K562 (cell line): ENCODE measurements at regions not wholly inside any gene's neighbourhood (a gene's known extent, or its start where the extent isn't known, plus 50 kb on each side); places are given as distances from the start of the nearest gene placed in this dataset.

Experiments used
- ATAC-seq: fragments of 200-7000 bp; cut with Tn5 transposase; 3 replicates; pipeline ENCODE4 v1.9.1; 2020; ENCODE audit warnings: moderate library complexity
- BruUV-seq: library from RNA; stranded (reverse); fragments of 400-500 nt; replicated peaks from 2 replicates; lab custom pipeline; 2021; lab: Mats Ljungman, UMichigan
- CTCF ChIA-PET: fragments of 300-600 bp; formaldehyde crosslinking; extraction: SDS; loops from one replicate; lab custom pipeline; 2021; ENCODE audit warnings: low intra/inter-chr PET ratio; lab: Yijun Ruan, JAX
- POLR2A ChIA-PET: fragments of 300-600, 350-650 bp; sonication (Branson Sonifier 250); formaldehyde crosslinking; extraction: SDS; loops from one replicate; lab custom pipeline; 2021; ENCODE audit warnings: antibody characterized with exemption, inconsistent platforms; lab: Yijun Ruan, JAX
- DNase-seq, 4 experiments: peaks; one replicate each; pipeline versions ENCODE4 v3.0.0 to v3.0.0-alpha.2; 2011 to 2018; ENCODE audit warnings: low spot score in 3 of 4, mixed read lengths in 3 of 4; ENCODE audit errors: extremely low read depth in 1 of 4
- FAIRE-seq: peaks from 2 replicates; lab custom pipeline; 2011; peaks lifted over from hg19 to GRCh38; lab: Jason Lieb, UNC
- H2AFZ ChIP-seq: 2 replicates; pipeline ENCODE4 v1.6.0; 2011; ENCODE audit warnings: low read depth, low read length, control low read depth, inconsistent platforms
- H3K27ac ChIP-seq: fragments of 200-600 bp; 3 replicates; pipeline ENCODE4 v1.8.0; 2011; ENCODE audit warnings: low read depth, mild to moderate bottlenecking, control low read depth, inconsistent platforms, low read length, moderate library complexity, mixed read lengths; ENCODE audit errors: extremely low read depth
- H3K27me3 ChIP-seq, 2 experiments: fragments of 300-600 bp in 1 of 2; 2 replicates in 1 of 2; 3 replicates in 1 of 2; pipeline versions ENCODE4 v1.6.0 to v1.8.0; 2011; ENCODE audit warnings: inconsistent platforms in 2 of 2, low read length in 2 of 2, mild to moderate bottlenecking in 1 of 2, mixed read lengths in 1 of 2, moderate library complexity in 1 of 2; ENCODE audit not compliant: control insufficient read depth in 2 of 2, insufficient read depth in 2 of 2
- H3K36me3 ChIP-seq: fragments of 300-600 bp; 3 replicates; pipeline ENCODE4 v1.8.0; 2011; ENCODE audit warnings: mild to moderate bottlenecking, low read length, inconsistent platforms; ENCODE audit not compliant: control insufficient read depth, insufficient read depth
- H3K4me1 ChIP-seq, 2 experiments: fragments of 200-600 bp in 1 of 2; replicated peaks in 1 of 2; 2 replicates in 1 of 2; 3 replicates in 1 of 2; pipeline versions ENCODE4 v1.5.1 to v1.8.0; 2011; ENCODE audit warnings: inconsistent platforms in 2 of 2, low read length in 2 of 2, mild to moderate bottlenecking in 1 of 2, mixed read lengths in 1 of 2, moderate library complexity in 1 of 2; ENCODE audit not compliant: control insufficient read depth in 2 of 2, insufficient read depth in 2 of 2
- H3K4me2 ChIP-seq: 2 replicates; pipeline ENCODE4 v1.6.1; 2011; ENCODE audit warnings: low read length, control low read depth, inconsistent platforms, mixed read lengths; ENCODE audit not compliant: insufficient read depth
- H3K4me3 ChIP-seq: fragments of 200-600 bp; sonication (generic), shearing (Covaris generic); 2 replicates; pipeline ENCODE4 v1.5.1; 2016; ENCODE audit warnings: control low read depth, inconsistent platforms
- H3K79me2 ChIP-seq: fragments of 200-600 bp; 3 replicates; pipeline ENCODE4 v1.8.0; 2011; ENCODE audit warnings: low read length, inconsistent platforms; ENCODE audit not compliant: control insufficient read depth, insufficient read depth
- H3K9ac ChIP-seq, 2 experiments: 2 replicates each; pipeline versions ENCODE4 v1.6.0 to v1.6.1; 2011; ENCODE audit warnings: low read depth in 2 of 2, low read length in 2 of 2, control low read depth in 1 of 2, inconsistent platforms in 1 of 2, mild to moderate bottlenecking in 1 of 2, mixed read lengths in 1 of 2; ENCODE audit not compliant: insufficient read depth in 1 of 2
- H3K9me1 ChIP-seq: one replicate; pipeline ENCODE4 v1.6.0; 2011; ENCODE audit warnings: inconsistent platforms, mild to moderate bottlenecking, low read length, moderate library complexity; ENCODE audit not compliant: control insufficient read depth, insufficient read depth
- H3K9me3 ChIP-seq: replicated peaks from 2 replicates; pipeline ENCODE4 v1.5.1; 2011; ENCODE audit warnings: low read depth, low read length, inconsistent platforms; ENCODE audit not compliant: control insufficient read depth, insufficient read depth
- H4K20me1 ChIP-seq: replicated peaks from 2 replicates; pipeline ENCODE4 v1.6.1; 2011; ENCODE audit warnings: low read length, inconsistent platforms, mixed read lengths; ENCODE audit not compliant: control insufficient read depth, insufficient read depth
- ARID2 ChIP-seq: fragments of 450-650 bp; IDR thresholded peaks from 2 replicates; pipeline ENCODE4 v1.6.1; 2017; ENCODE audit warnings: antibody characterized with exemption, mild to moderate bottlenecking
- ASH1L ChIP-seq: fragments of 450-650 bp; IDR thresholded peaks from 2 replicates; pipeline ENCODE4 v1.6.1; 2018; ENCODE audit warnings: borderline replicate concordance, mild to moderate bottlenecking, low read depth; ENCODE audit not compliant: partially characterized antibody
- ATF2 ChIP-seq: sonication (generic); formaldehyde crosslinking; IDR thresholded peaks from 2 replicates; pipeline ENCODE4 v1.8.1; 2022; ENCODE audit warnings: missing genetic modification reagents
- CBFB ChIP-seq: sonication (generic); formaldehyde crosslinking; IDR thresholded peaks from 2 replicates; pipeline ENCODE4 v1.4.0; 2020; ENCODE audit warnings: mild to moderate bottlenecking, missing genetic modification reagents
- FOXA1 ChIP-seq: fragments of 450-650 bp; IDR thresholded peaks from 2 replicates; pipeline ENCODE4 v1.6.1; 2016; ENCODE audit warnings: mild to moderate bottlenecking, borderline replicate concordance
- IRF2 ChIP-seq: sonication (generic); formaldehyde crosslinking; IDR thresholded peaks from 2 replicates; pipeline ENCODE4 v1.8.1; 2022; ENCODE audit warnings: mild to moderate bottlenecking, missing genetic modification reagents
- LEF1 ChIP-seq: fragments of 450-650 bp; IDR thresholded peaks from 2 replicates; pipeline ENCODE4 v1.6.1; 2016; ENCODE audit warnings: mild to moderate bottlenecking
- NCOA4 ChIP-seq: fragments of 450-650 bp; IDR thresholded peaks from 2 replicates; pipeline ENCODE4 v1.6.1; 2018; ENCODE audit warnings: mild to moderate bottlenecking; ENCODE audit not compliant: partially characterized antibody
- NFIC ChIP-seq: fragments of 450-650 bp; IDR thresholded peaks from 2 replicates; pipeline ENCODE4 v1.6.1; 2017; ENCODE audit warnings: mild to moderate bottlenecking, inconsistent platforms
- RBBP5 ChIP-seq: fragments of 200-600 bp; sonication (generic); IDR thresholded peaks from 2 replicates; pipeline ENCODE4 v1.6.1; 2012; ENCODE audit warnings: borderline replicate concordance, mild to moderate bottlenecking, low read length, control low read depth, inconsistent platforms; ENCODE audit not compliant: insufficient read depth, poor library complexity, severe bottlenecking
- RFX7 ChIP-seq: fragments of 250-450 bp; sonication (Bioruptor Pico); IDR thresholded peaks from 2 replicates; pipeline ENCODE4 v1.5.1; 2021; ENCODE audit warnings: mild to moderate bottlenecking
- SETDB1 ChIP-seq: IDR thresholded peaks from one replicate; pipeline ENCODE4 v1.6.1; 2012; ENCODE audit warnings: low read length, control low read depth, inconsistent platforms
- SMAD4 ChIP-seq: fragments of 250-450 bp; sonication (Bioruptor Pico); conservative IDR thresholded peaks from 2 replicates; pipeline ENCODE4 v1.8.0; 2021; ENCODE audit warnings: inconsistent platforms, mild to moderate bottlenecking, moderate library complexity
- SREBF1 ChIP-seq: fragments of 150-350 bp; IDR thresholded peaks from 2 replicates; pipeline ENCODE4 v1.6.1; 2014; ENCODE audit warnings: antibody characterized with exemption, low read depth, low read length, borderline replicate concordance
- XRCC4 ChIP-seq: IDR thresholded peaks from one replicate; pipeline ENCODE4 v1.6.1; 2011; ENCODE audit not compliant: insufficient read depth, insufficient read length; ENCODE audit errors: extremely low read depth
- YBX1 ChIP-seq: fragments of 450-650 bp; IDR thresholded peaks from 2 replicates; pipeline ENCODE4 v1.7.1; 2016; ENCODE audit warnings: mild to moderate bottlenecking
- ZBTB1 ChIP-seq: sonication (generic); formaldehyde crosslinking; IDR thresholded peaks from 2 replicates; pipeline ENCODE4 v1.8.1; 2023; ENCODE audit warnings: missing genetic modification reagents, low read depth, mild to moderate bottlenecking, borderline replicate concordance
- ZNF12 ChIP-seq: sonication (generic); formaldehyde crosslinking; IDR thresholded peaks from 2 replicates; pipeline ENCODE4 v1.4.0; 2020; ENCODE audit warnings: mild to moderate bottlenecking, missing genetic modification reagents
- ZNF174 ChIP-seq: fragments of 250-450 bp; sonication (Bioruptor Pico); IDR thresholded peaks from 2 replicates; pipeline ENCODE4 v1.4.0; 2020; ENCODE audit warnings: mild to moderate bottlenecking
- ZNF780A ChIP-seq: fragments of 250-450 bp; sonication (Bioruptor Pico); IDR thresholded peaks from 2 replicates; pipeline ENCODE4 v1.5.0; 2021; ENCODE audit warnings: mild to moderate bottlenecking
- WGBS: fragments of 100-300 bp; shearing (Covaris generic); methylation state at CpG from one replicate; pipeline ENCODE4 v1.1.6; 2016; ENCODE audit warnings: low coverage, mixed read lengths; ENCODE audit not compliant: insufficient coverage; ENCODE audit errors: missing lambda C conversion rate; 5-methylcytosine and 5-hydroxymethylcytosine counted together
- in situ Hi-C: fragments of 300-500 bp; cut with MboI; formaldehyde crosslinking; loops from 4 replicates; pipeline ENCODE4 v1.15.0; 2018; ENCODE audit warnings: inconsistent platforms, mixed read lengths
- intact Hi-C: fragments of 100-400 bp; cut with micrococcal nuclease; formaldehyde crosslinking; loops from 2 replicates; pipeline ENCODE4 v1.14.2; 2022

GRCh38 chr18:67192535-67192934 lies 324.0 kb downstream of the DSEL start:
- Histone ChIP-seq H3K4me2 (no peak overlapping the region), H3K9me1 (no peaks in the 10 kb centered on the region), H3K27ac (no peak overlapping the region), H3K4me3 (no peak overlapping the region), H3K79me2 (no peaks in the 10 kb centered on the region), H3K9me3 (no peaks in the 10 kb centered on the region), H3K9ac (no peak overlapping the region), H3K4me1 (no peaks in the 10 kb centered on the region), H3K27me3 (no peaks in the 10 kb centered on the region), H4K20me1 (no peaks in the 10 kb centered on the region), H2AFZ (no peak overlapping the region), H3K36me3 (no peaks in the 10 kb centered on the region)
- DNase-seq (no peak), FAIRE-seq (no peak), ATAC-seq (no peak)
- intact Hi-C loops: no loop called here
- CTCF ChIA-PET: no interaction called here
- no TSS peak for BruUV-seq
- WGBS: 0% methylated on average over 5 of the region's 5 CpGs
- in situ Hi-C loops: no loop called here
- TF ChIP-seq RFX7 (CRISPR knock-in tag) (no peak), SETDB1 (no peak), LEF1 (no peak), FOXA1 (no peak), NCOA4 (no peak), NFIC (no peak), ZBTB1 (CRISPR knock-in tag) (no peak), RBBP5 (no peak), YBX1 (no peak), XRCC4 (no peak), IRF2 (no peak), ATF2 (CRISPR knock-in tag) (no peak), SMAD4 (no peak), ZNF174 (no peak), ARID2 (no peak), ZNF12 (CRISPR knock-in tag) (no peak), SREBF1 (no peak), CBFB (no peak), ZNF780A (CRISPR knock-in tag) (no peak), ASH1L (no peak)
- POLR2A ChIA-PET: no interaction called here
